ENCODE measurements at regions not wholly inside any gene's neighbourhood (a gene's known extent, or its start where the extent isn't known, plus 50 kb on each side); places are given as distances from the start of the nearest gene placed in this dataset.

DNA sequence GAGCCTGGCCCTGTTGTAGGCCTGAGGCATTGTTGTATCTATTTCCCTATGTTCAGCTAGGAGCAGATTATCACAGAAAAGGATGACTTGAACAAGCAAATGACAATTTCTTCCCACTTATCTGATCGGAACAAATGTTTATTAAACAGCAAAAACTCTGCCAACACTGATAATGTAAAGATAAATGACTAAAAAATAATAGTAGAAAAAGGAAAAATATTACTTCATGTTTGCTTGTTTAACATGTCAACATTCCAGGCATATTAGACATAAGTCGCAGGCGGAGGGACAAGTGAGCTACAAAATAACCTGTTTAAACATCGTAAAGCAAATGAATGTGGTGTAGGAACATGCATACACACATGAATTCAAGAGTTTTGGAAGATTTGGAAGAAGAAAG lies 257.9 kb downstream of the TMX3 start:
- no peaks in the 10 kb centered on the region for H3K27me3 ChIP-seq (ENCODE audit: control insufficient read depth, low read length)
- no peak overlapping the region for H3K4me2 ChIP-seq (ENCODE audit: low read length)
- no peaks in the 10 kb centered on the region for H4K20me1 ChIP-seq (ENCODE audit: control insufficient read depth, insufficient read depth, low read depth, low read length)
- H3K79me2 ChIP-seq (ENCODE audit: control insufficient read depth, low read length): no peaks in the 10 kb centered on the region
- no peak overlapping the region for H3K4me3 ChIP-seq (ENCODE audit: low read length)
- H3K9me2 ChIP-seq (replicated peaks; ENCODE audit: control insufficient read depth, low read length): no peaks in the 10 kb centered on the region
- H3K36me3 ChIP-seq (ENCODE audit: control insufficient read depth, low read length): no peaks in the 10 kb centered on the region
- H3K9me3 ChIP-seq (ENCODE audit: control insufficient read depth, insufficient read depth, low read length): no peaks in the 10 kb centered on the region
- H3K27ac ChIP-seq (ENCODE audit: low read depth, low read length): no peak overlapping the region
- H3K4me1 ChIP-seq (ENCODE audit: control insufficient read depth, low read length): no peaks in the 10 kb centered on the region
- no peak for TF ChIP-seq EZH2phosphoT487 (IDR thresholded peaks at IDR 0.05; ENCODE audit: borderline replicate concordance, low read length)
- TF ChIP-seq CTCF (IDR thresholded peaks at IDR 0.05; ENCODE audit: low read depth, low read length, poor library complexity, severe bottlenecking): no peak
- no peaks in the 10 kb centered on the region for H3F3A ChIP-seq (ENCODE audit: control insufficient read depth, insufficient read depth)

- Histone ChIP-seq H3F3A (ENCODE audit: control insufficient read depth, insufficient read depth) (no peaks in the 10 kb centered on the region), H3K4me2 (ENCODE audit: low read length) (no peak overlapping the region), H3K4me3 (ENCODE audit: low read length) (no peak overlapping the region), H3K36me3 (ENCODE audit: control insufficient read depth, low read length) (no peaks in the 10 kb centered on the region), H3K4me1 (ENCODE audit: control insufficient read depth, low read length) (no peaks in the 10 kb centered on the region), H3K9me3 (ENCODE audit: control insufficient read depth, insufficient read depth, low read length) (no peaks in the 10 kb centered on the region), H3K27ac (ENCODE audit: low read depth, low read length) (no peak overlapping the region), H4K20me1 (ENCODE audit: control insufficient read depth, insufficient read depth, low read depth, low read length) (no peaks in the 10 kb centered on the region), H3K9me2 (replicated peaks; ENCODE audit: control insufficient read depth, low read length) (no peaks in the 10 kb centered on the region), H3K27me3 (ENCODE audit: control insufficient read depth, low read length) (no peaks in the 10 kb centered on the region), H3K79me2 (ENCODE audit: control insufficient read depth, low read length) (no peaks in the 10 kb centered on the region)
- TF ChIP-seq CTCF (IDR thresholded peaks at IDR 0.05; ENCODE audit: low read depth, low read length, poor library complexity, severe bottlenecking) (no peak), EZH2phosphoT487 (IDR thresholded peaks at IDR 0.05; ENCODE audit: borderline replicate concordance, low read length) (no peak)
Measured at GRCh38 chr18:68455229-68455603, 259.7 kb downstream of the TMX3 start.

GRCh38 chr18:68454511-68455228 lies 260.2 kb downstream of the TMX3 start:
- TF ChIP-seq EZH2phosphoT487 (IDR thresholded peaks at IDR 0.05; ENCODE audit: borderline replicate concordance, low read length) (no peak), CTCF (IDR thresholded peaks at IDR 0.05; ENCODE audit: low read depth, low read length, poor library complexity, severe bottlenecking) (no peak)
- Histone ChIP-seq H3K27me3 (ENCODE audit: control insufficient read depth, low read length) (no peaks in the 10 kb centered on the region), H3K4me2 (ENCODE audit: low read length) (no peak overlapping the region), H3K79me2 (ENCODE audit: control insufficient read depth, low read length) (no peaks in the 10 kb centered on the region), H3K9me2 (replicated peaks; ENCODE audit: control insufficient read depth, low read length) (no peaks in the 10 kb centered on the region), H4K20me1 (ENCODE audit: control insufficient read depth, insufficient read depth, low read depth, low read length) (no peaks in the 10 kb centered on the region), H3K4me3 (ENCODE audit: low read length) (no peak overlapping the region), H3F3A (ENCODE audit: control insufficient read depth, insufficient read depth) (no peaks in the 10 kb centered on the region), H3K4me1 (ENCODE audit: control insufficient read depth, low read length) (no peaks in the 10 kb centered on the region), H3K27ac (ENCODE audit: low read depth, low read length) (no peak overlapping the region), H3K36me3 (ENCODE audit: control insufficient read depth, low read length) (no peaks in the 10 kb centered on the region), H3K9me3 (ENCODE audit: control insufficient read depth, insufficient read depth, low read length) (no peaks in the 10 kb centered on the region)
